Dermis blood vessel endothelial cell (primary cell): ENCODE measurements at regions not wholly inside any gene's neighbourhood (a gene's known extent, or its start where the extent isn't known, plus 50 kb on each side); places are given as distances from the start of the nearest gene placed in this dataset.
"Not testable (repeated sequence)": the region's sequence is repeated elsewhere in the genome, so short reads cannot be mapped to it uniquely, and the experiment has no call there.

Experiments used
- DNase-seq: peaks from one replicate; pipeline ENCODE4 v3.0.0; 2010

DNA sequence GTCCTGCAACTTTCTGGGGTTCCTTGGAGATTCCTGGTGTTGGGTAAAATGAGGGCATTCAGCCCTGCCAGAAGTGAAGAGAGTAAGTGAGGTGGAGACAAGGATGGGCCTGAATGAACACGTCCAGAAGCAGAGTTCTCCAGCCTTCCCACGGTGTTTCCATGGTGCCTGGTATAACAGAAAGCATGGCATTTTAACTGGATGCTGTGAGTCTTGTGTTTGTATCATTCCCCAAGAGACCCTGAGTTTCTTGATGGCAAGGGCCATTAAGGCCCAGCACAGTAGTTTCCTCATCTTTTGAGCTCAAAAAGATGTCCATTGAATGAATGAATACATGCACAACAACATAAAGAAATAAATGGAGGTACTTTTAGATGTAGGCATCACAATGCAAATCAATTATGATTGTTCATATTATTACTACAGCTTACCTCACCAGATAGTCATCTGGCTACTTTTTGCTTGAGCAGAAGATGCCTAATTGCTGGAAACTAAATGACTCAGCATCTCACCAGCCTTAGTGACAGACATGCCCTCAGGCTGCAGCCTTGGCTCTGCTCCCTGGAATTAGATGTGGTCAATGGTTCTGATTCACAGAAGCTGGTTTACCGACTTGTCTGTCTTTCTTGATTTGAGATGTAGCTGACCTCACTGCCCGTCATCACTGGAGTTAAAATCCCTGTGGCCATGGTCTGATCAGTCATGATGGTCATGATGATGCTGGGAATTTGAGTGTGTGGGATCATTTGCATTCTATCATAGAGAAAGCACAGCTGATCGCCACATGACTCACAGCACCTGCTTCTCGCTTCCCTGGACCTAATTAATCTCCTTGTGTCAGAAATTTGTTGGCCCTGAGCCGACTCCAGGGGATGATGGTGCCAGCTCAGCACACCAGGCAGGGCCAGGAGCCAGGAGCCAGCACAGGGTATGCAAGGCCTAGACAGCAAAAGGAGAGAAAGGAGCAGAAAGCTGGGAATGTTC lies 83.9 kb downstream of the CXCL12 start:
- no peak for DNase-seq

DNA sequence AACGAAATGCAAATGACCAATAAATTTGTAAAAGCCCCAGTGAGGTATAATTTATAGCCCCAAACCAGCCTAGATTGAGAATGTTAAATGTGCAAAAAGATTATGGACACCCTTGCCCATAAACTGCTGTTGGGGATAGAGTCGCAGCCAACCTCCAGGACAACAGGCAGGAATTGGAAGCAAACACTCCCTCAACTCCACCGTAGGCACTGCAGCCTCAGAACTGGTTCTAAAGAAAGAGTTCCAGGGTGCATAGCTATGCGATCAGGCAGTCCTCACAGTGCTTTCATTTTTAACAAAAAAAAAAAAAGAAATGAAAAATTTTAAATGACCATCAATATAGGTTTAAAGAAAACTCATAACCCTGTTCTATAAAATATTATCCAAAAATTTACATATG lies 86.2 kb downstream of the CXCL12 start:
- DNase-seq: no peak

DNA sequence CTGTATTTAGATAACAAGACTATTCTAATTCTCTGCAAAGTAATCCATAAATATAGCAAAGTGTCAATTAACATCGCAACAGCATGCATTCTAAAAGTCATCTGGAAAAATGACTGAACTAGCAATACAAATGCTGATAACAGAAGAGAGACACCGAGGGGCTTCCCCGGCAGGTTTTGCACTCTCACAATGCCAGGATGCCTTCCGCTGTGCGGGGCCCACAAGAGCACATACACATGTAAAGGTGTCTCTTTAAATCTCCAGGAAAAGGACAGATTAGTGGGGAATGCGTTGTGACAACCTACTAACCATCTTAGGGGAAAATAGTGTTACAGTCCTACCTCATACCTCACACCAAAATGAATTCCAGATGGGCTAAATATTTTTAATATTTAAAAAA lies 86.9 kb downstream of the CXCL12 start:
- no peak for DNase-seq

DNA sequence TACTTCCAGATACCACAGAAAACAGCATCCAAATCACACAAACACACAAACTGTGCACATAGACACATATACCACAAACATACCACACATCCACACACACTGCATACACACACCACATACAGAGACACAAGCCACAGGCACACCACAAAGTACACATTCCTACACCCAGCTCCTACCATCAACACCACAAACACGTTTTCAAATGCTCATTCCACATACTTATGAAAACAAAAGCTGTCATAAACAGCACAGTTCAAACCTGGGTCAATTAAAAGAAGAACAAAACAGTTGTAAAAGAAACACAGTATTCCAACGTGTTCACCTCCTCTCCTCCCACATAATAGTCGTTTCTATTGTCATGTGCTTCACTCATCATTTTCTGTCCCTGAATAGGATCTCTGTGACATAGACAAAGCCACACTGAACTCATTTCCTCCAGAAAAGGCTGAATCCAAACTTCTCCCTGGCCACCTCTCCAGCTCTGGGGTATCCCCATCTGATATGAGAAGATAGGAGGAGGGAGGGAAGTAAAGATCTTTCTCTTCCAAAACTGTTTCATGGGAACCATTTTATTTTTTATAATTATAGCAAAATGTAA lies 89.2 kb downstream of the CXCL12 start:
- DNase-seq: no peak

DNA sequence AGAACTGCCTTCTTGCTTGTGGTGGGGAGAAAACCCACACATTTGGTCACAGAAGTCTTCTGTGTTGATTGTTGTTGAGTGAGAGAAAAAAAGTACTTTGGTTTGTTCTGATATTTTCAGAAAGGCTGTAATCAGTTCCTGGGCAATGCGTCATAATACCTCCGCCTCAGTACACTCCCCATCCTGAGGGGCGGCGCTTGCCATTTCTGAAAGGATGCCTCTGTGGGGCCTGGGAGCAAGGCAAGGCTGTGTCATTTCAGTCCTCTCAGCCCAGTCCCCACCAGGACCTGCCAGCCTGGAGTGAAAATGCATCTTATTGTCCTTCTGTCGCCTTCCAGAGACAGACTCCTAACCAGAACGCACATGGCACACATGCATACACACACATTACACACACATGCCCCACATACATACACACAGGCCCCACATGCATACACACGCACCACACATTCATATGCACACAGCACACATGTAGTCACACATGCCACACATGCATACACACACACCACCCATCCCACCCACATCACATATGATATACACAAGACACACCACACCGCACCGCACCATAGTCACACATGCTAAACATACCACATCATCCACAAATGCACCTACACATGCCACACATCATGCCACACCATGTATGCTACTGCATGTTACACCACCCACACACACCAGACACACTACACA lies 90.0 kb downstream of the CXCL12 start:
- DNase-seq: no peak

DNA sequence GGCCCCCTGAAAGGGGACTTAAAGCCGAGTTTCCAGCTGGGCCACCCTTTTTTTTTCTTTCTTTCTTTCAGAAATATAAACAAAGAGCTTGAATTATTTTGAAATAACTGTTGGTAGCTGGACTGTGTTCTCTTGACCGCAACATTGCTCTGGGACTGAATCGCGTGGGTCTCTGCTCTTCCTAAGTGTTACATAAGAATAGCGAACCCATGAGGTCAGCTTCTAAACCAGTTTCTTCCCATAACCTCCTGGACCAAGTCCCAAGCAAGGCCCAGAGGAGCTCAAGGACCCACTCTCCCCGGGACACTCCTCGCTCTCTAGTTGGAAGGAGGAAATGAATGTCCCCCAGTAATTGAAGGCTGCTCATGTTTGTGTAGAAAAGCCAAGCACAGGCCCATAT lies 91.1 kb downstream of the CXCL12 start:
- DNase-seq: no peak

DNA sequence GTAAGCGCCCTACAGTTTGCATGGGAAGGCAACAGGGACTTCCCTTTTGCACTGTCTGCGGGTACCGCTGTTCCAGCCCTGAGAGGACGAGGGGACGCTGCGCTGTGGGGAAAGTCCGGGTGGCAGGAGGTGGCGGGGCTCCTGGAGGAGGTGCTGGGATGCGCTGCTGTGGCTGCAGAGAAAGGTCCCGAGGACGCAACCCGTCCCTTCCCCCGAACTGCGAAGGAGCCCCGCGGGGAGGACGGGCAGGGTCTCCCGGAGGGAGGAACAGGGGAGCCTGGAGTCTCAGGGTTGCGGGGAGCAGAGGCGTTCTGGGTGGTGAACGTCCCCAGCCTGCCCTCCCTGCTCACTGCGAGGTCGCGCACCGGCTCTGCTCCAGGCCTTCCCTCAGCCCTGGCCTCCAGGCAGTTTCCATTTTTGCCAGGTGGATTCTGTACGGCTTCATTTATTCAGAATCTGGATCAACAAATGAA lies 91.6 kb downstream of the CXCL12 start:
- no peak for DNase-seq

DNA sequence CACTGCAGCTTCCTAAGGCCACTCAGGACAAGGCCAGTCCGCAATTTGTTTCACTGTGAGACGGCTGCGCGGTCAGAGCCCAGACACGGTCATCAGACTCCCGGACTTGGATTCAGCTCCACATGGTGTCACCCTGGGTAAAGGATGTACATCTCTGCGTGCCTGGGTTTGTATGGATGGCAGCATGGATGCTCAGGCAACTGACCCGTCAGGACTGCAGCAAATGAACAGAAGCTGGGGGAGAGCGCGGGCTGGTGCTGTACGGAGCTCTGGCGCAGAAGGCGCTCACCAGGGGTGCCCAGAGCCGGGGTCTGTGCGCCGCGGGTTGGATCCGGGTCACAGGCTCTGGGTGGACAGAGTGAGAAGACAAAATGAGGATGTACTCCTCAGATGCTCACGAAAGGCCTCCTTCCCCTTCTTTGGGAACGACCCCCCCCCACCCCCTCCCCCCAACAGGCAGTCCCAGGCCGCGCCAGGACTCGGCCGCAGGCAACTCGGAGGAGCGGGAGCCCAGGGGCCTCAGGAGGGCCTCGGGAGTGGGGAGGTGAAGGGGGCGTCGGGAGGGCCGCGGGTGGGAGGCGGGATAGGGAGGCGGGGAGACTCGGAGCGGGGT lies 92.4 kb downstream of the CXCL12 start:
- DNase-seq: no peak

DNA sequence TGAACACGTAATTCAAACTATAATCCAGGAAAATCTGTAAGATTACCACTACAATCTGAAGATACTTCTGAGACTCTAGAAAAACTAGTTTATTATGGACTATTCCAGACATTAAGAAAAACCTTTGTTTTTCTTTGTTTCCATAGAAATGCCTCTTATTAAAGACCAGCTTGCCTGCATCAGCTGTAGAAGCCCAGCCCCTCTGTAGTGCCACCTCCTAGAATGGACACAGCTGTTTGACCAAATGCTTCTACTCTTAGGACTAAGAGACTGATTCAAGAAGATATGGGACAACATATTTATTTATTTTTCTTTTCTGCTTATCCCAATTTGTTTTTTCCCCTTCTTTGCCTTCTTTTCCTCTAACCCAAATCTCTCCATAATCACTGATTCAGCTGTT lies 93.8 kb downstream of the CXCL12 start:
- DNase-seq: no peak

DNA sequence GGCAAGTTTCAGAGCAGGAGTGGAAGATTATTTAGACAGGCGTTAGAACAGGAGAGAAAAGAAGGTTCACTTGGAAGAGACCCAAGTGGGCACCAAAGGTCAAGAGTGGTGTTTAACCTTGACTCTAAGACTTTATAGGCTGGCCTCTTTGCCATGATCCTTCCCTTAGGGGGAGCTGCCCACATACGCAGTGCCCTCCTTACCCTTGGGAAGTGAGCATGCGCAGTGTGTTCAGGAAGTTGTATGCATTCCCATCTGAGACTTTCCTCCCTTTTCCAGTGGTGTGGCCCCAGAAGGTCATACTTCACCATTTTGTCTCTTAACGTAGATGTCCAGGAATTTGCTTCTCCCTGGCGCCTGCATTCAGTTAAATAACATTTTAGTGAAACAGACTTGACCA lies 95.8 kb downstream of the CXCL12 start:
- no peak for DNase-seq

DNA sequence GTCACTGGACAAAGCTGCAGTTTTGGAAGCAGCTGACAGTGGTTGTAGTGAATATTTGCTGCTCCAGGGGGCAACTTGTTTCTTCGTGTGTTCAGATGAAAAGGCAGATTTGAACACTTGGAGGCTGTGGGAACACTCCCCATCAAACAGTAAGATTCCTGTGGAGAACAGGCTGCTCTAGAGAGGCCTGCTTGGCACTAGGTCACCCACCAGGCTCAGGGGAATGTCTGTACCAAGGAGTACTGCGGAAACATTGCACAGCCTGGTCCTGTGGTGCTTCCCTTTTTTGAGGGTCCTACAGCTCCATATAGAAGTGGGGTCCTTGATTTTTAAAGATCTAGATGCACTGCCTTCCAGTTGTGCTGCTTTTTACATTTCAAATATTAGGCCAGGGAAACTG lies 97.5 kb downstream of the CXCL12 start:
- no peak for DNase-seq

DNA sequence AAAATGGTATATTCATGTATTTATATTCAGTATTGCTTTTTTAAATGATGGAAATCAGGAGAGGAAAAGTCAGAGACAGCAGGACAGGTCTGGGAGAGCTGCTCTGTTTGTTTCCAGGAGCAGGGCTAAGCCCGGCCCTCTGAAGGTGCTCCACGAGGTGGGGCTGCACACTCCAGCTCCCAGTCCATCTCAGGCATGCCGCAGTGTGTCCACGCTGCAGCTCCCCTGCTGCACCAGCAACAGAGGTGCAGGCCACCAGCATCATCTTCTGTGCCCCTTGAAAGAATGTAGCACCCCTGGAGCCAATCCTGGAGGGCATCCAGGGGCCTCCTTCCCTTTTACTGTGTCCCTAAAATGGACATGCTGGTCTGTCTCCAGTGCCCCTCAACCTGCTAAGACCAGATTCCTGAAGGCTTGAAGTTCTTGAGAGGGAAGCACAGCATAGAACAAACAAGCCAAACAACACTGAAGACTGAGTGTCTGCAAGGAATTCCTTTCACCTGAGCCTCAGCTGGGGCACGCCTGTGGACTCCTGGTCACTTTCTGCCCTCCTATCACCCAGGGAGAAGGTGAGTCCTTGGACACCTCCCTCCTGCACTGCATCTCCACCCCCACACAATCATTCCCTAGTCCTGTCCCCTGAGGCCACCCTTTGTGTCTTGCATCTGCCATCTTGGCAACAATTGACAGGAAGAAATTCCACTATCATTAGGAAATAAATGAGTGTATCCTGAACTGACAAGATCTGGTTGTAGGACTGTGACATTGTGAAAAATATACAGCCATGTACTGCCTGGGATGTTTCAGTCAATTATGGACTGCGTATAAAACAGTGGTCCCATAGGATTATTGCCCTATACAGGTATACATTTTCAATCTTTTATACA lies 100.5 kb downstream of the CXCL12 start:
- no peak for DNase-seq

DNA sequence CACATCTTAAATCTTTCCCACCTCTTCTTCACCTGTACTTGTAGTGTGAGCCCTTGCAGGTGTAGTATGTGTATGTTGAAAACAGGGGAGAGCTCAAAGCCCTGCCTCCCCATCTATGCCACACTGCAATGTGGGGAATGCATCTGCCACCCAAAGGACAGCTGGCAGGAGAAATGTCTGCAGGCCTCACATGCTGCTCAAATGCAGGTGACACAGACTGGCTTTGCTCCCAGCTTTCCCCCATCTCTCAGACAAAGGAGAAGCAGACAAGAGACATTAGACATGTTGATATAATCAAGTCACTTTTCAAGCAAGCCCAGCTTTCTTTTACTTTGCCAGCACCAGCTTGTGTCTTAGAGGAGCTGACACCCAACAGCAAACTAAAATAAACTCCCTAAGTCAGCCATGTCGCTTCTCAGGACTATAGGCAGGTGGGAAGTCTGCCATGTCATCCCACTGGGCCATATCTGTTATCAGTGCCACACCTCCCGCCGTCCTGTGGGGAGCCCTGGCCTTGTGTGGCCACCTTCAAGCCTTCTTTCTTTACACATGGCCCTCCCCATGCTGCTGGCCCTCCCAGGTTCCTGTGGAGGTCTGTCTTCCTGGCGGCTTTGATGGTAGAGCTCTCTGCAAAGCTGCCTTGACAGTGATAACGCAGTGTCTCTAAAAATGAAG lies 102.1 kb downstream of the CXCL12 start:
- no peak for DNase-seq

DNA sequence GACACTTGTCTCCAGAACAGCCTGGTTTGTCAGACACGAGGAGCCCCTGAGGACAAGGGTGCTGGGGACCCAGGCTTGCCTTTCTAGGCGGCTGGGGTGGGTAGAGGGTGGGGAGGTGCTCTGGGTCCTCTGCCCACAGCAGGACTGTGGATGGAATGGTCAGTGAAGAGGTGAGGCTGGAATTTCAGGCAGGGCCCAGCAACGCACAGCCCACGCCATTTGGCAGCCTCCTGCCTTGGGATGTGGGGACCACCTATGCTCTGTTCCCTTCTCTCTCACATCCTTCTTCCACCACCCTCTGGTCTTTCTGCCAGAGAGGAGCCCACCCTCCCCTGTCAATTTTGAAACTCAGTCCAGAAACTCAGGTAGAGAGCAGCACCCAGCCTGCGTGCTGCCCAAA lies 103.2 kb downstream of the CXCL12 start:
- no peak for DNase-seq

DNA sequence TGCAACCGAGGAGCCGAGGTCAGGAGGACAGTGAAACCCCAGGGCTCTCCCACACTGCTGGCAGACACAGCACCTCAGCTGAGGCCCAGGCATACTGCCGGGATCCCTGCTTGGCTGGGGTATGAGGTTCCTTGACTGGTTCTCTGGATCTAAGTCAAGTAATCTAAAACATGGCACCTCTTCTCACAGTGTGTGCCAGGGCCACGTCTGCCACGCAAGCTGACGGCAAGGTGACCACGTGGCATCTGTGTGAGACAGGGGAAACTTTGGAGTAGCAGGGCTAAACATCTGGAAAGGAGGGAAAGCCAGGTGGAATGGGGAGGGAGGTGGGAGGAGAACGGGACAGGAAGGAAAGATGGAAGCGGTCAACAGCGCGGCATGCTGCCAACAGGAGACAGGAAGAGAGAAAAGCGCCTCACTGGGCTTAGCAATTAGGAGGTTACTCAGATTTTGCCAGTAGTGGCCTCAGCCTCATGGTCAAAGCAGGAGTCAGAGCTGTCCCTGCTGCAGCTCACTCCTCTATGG lies 103.7 kb downstream of the CXCL12 start:
- no peak for DNase-seq

DNA sequence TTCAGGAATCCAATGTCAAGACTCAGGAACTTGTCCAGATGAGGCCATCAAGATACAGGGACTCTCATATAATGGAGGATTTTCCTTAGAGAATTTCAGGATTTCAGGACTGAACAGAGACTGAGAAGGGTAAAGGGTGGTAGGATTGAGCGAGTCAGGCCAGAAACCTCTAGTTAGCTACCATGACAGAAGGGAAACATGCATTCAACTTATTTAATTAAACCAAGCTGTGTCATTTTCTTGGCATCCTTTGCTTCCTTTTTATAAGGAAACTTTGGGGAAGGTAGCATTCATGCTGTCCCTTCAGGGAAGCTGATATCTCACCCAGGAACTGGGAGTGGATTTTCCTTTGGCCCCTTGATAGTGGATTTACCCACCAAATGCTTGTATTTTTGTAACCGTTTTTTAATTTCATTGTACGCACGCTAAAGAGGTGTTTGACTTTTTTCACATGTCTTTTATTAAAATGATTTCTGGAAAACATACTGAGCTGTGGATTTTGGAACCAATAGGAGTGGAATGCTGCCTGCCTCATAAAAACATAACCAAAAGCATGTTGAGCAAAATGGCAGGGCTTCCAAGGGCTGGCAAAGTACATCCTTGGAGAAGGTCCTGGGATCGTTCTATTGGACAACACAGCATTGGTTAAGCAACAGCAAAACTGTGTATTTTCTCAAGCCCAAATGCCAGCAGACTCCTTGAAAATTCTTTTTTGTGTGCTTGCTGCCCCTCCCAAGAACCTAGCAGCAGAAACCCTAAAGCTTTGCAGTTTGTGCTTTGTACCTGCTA lies 104.5 kb downstream of the CXCL12 start:
- no peak for DNase-seq

DNA sequence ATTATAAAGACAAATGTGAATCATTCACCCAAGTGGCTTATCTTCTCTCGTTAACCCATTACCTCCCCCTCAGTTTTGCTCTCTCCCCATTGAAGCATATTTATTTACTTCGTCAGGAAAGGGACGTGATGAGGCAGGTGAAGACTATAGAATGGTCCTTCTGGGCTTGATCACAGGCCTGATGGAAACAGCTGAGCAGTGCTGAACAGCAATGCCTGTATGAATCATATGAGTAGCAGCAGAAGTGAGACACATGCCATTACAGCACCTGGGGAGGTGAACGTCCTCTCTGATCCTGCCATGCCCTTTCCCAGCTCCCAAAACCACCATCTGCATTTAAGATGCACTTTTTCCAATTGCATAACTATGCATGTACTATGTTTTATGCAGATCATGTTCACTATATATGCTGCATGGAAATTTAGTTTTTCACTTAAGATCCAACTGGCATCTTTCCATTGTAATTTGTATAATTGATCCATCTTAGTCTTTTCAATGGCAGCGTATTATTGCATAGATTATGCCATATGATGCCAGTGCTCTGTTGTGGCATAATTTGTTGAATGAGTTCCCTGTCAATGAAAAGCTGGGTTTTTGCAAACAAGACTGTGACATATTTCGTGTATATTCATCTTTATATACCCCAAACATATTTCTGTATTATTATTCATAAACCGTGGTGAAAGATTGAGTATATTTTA lies 105.3 kb downstream of the CXCL12 start:
- DNase-seq: no peak

DNA sequence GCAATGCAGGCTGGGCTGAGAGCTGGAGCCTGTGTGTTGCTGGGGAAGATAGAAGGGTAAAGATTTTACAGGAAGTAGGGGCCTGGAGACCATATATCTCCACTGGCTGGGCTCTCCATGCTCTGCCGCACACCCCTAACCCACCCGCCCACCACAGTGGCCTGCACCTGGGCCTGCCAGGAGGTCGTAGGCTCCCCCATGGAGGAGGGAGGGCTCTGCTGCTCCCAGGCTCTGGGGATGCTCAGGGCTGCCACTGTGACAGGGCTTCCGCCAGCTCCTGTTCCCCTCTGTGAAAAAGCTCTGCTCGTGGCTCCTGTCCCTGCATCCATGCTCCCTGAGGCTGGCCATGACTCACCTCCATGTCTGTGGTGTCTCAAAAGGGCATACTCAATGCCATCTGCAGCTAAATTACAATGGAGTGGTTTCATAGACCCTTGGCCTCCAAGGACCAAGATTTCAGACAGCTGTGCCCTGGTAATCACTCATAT lies 106.0 kb downstream of the CXCL12 start:
- no peak for DNase-seq

DNA sequence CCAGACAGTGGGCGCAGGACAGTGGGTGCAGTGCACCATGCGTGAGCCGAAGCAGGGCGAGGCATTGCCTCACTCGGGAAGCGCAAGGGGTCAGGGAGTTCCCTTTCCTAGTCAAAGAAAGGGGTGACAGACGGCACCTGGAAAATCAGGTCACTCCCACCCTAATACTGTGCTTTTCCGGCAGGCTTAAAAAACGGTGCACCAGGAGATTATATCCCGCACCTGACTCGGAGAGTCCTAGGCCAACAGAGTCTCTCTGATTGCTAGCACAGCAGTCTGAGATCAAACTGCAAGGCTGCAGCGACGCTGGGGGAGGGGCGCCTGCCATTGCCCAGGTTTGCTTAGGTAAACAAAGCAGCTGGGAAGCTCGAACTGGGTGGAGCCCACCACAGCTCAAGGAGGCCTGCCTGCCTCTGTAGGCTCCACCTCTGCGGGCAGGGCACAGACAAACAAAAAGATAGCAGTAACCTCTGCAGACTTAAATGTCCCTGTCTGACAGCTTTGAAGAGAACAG lies 116.4 kb downstream of the CXCL12 start:
- not testable (repeated sequence) for DNase-seq
